Astrocyte (in vitro differentiated cells and primary cell): ENCODE measurements at regions not wholly inside any gene's neighbourhood (a gene's known extent, or its start where the extent isn't known, plus 50 kb on each side); places are given as distances from the start of the nearest gene placed in this dataset.

ENCODE experiments used
- EZH2 ChIP-seq: IDR thresholded peaks from 2 replicates; pipeline ENCODE4 v1.6.1; 2012; ENCODE audit warnings: mild to moderate bottlenecking, low read length, inconsistent platforms; ENCODE audit not compliant: insufficient read depth
- TF ChIP-seq, protein P1 (sequence below): IDR thresholded peaks from 2 replicates; pipeline ENCODE4 v1.5.1; 2011; ENCODE audit warnings: low read depth, mild to moderate bottlenecking, inconsistent platforms, low read length, moderate library complexity; ENCODE audit not compliant: insufficient read depth

DNA sequence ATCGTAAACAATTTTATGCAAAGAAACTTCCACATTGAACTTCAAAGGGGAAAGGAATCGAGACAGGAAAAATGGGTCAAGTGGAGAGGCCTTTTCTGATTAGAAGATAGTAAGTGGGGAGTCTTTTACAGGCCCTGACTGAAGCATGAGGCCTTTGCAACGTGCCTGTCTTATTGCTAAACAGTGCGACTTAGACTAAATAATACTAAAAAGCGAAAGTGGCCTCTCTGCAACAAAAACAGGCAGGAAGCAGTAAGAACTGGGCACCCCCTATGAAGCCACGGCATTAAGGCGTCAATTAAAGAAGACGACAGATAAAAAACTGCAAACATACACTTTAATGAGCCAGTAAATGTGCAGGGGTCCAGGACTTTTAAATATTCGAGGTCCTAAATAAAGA is 283.4 kb upstream of the GRIP1 start:
- TF ChIP-seq EZH2: no peak
- TF ChIP-seq, protein P1, sequence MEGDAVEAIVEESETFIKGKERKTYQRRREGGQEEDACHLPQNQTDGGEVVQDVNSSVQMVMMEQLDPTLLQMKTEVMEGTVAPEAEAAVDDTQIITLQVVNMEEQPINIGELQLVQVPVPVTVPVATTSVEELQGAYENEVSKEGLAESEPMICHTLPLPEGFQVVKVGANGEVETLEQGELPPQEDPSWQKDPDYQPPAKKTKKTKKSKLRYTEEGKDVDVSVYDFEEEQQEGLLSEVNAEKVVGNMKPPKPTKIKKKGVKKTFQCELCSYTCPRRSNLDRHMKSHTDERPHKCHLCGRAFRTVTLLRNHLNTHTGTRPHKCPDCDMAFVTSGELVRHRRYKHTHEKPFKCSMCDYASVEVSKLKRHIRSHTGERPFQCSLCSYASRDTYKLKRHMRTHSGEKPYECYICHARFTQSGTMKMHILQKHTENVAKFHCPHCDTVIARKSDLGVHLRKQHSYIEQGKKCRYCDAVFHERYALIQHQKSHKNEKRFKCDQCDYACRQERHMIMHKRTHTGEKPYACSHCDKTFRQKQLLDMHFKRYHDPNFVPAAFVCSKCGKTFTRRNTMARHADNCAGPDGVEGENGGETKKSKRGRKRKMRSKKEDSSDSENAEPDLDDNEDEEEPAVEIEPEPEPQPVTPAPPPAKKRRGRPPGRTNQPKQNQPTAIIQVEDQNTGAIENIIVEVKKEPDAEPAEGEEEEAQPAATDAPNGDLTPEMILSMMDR: no peak
